Jurkat, Clone E6-1 (cell line): ENCODE measurements at regions not wholly inside any gene's neighbourhood (a gene's known extent, or its start where the extent isn't known, plus 50 kb on each side); places are given as distances from the start of the nearest gene placed in this dataset.
"Not testable (repeated sequence)": the region's sequence is repeated elsewhere in the genome, so short reads cannot be mapped to it uniquely, and the experiment has no call there.

Experiments
- DNase-seq: peaks from one replicate; pipeline ENCODE4 v3.0.0-alpha.2; 2011; ENCODE audit warnings: low read depth, low spot score
- H3K4me3 ChIP-seq: 2 replicates; pipeline ENCODE4 v1.5.1; 2011; ENCODE audit warnings: mild to moderate bottlenecking, low read length, control low read depth, moderate library complexity

DNA sequence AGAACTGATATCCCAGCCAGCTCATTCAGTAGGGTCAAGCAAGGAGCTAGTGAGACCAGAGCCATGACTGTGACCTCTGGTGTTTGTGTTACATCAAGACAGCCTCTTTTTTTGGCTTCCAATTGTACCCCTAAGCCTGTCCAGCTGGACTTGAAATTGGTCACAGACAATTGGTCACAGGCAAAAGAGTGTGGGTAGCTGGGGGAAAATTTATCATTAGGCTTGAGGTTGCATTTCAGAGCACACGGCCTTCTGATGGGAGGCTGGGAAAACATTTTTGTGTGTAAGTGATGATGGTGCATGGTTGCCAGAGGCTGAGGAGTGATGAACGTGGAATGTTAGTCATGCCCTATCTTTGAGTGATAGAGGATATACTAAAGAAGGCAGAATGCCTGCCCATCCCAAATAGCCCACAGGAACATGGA lies 285.1 kb upstream of the SLC14A2 start:
- H3K4me3 ChIP-seq = no peak overlapping the region
- no peak for DNase-seq

DNA sequence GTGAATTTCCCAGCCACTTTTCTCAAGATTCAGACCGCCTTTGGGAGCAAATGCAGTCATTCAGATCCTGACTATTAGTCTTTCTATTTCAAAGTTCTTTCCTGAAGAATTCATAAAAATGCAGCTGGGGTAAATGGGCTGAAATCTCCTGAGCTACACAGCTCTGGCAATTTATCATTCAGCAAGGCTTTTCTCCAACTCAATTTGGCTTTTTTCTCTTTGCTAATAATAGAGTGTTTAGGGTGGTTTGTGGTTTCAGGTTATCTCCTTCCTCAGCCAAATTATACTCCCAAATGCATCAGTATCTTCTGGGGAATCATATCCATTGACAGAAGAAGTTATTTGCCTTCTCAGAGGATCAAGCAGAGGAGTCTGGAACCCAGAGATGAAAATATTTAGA lies 282.4 kb upstream of the SLC14A2 start:
- no peak overlapping the region for H3K4me3 ChIP-seq
- DNase-seq = no peak

DNA sequence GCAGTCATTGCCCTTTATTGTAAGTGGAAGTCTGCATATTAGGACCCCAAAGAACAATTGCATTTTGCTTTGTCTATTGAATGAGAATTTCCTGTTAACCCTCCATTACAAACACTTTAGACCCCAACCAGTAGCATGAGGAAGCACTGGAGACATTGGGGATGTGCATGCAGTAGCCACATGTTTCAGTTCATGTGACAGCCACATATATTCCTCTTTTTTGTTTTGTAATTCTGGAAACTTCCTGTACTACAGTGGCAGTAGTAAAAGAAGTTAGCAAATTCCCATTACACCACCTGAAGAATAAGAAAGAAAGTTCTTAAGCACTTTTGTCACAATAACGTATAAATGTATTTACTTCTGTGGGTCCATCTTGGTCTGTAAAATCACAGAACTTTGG lies 281.1 kb upstream of the SLC14A2 start:
- H3K4me3 ChIP-seq = no peak overlapping the region
- no peak for DNase-seq

DNA sequence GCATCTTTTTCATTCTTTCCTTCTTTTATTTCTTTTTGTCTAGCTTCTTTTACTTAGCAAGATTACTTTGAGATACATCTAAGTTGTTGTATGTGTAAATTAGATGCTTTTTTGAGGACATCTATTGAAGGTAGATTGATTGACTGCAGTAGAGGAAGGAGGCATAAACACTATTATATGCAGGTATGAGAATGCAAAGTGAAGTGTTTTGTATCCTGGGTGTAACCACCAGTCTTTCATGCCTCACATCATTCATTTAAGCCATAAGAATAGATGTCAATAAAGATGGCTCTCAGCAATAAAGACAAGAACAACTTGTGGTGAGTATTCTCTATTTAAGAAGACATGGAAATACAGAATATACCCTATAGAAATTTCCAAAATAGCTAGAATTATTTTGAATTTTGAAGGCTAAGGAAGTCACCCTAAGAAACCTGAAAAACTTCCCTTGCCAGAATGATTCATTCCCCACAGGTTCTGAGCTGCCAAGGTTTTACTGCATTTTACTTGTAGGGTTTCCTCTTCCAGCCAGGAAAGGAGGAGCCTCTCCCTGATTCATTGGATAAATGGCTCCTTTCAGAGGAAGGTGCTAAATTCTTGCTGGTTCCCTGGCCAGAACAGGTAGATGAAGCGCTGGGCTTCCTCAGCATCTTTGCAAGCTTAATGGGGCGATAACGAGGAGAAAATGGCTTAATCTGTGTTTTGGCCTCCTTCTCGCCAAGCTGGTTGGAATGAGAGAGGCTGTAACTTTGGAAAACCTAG lies 279.8 kb upstream of the SLC14A2 start:
- H3K4me3 ChIP-seq = no peak overlapping the region
- DNase-seq = no peak

DNA sequence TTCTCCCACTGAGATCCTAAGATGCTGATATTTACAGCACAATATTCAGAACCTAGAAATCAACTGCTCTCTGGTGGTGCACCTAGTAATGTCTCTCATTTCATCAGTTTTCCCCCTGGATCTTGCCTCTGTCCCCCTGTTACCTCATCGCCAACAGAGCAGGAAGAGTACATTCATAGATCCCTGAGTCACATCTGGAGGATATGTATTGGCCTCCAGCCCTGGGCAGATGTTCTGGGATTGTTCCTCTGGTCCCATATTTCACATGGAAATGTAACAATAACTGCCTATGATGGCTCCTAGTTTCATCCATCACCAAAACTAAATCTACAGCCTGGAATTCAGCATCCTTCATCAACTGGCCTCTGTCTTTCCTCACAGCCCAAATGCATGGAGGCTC lies 278.8 kb upstream of the SLC14A2 start:
- no peak for DNase-seq

DNA sequence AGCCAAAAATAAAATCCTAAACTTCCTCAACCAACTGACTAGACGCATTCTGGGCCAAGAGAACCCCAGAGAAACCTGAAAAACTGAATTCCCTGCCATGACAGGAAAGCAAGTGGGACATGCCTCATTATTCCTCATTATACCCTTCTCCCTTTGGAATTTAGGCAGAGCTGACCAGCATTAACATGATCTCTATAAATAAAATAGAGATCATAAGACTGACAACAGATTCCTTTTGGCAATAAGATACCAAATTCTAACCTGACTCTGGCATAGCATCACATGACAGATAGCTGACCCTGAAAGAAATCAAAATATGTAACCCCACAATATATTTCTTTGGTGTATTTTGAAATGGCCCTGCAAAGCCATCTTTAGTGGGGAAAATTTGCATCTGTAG lies 277.8 kb upstream of the SLC14A2 start:
- H3K4me3 ChIP-seq = no peak overlapping the region
- no peak for DNase-seq

More for the DNA sequence above, 278.8 kb upstream of the SLC14A2 start:
- H3K4me3 ChIP-seq = no peak overlapping the region

DNA sequence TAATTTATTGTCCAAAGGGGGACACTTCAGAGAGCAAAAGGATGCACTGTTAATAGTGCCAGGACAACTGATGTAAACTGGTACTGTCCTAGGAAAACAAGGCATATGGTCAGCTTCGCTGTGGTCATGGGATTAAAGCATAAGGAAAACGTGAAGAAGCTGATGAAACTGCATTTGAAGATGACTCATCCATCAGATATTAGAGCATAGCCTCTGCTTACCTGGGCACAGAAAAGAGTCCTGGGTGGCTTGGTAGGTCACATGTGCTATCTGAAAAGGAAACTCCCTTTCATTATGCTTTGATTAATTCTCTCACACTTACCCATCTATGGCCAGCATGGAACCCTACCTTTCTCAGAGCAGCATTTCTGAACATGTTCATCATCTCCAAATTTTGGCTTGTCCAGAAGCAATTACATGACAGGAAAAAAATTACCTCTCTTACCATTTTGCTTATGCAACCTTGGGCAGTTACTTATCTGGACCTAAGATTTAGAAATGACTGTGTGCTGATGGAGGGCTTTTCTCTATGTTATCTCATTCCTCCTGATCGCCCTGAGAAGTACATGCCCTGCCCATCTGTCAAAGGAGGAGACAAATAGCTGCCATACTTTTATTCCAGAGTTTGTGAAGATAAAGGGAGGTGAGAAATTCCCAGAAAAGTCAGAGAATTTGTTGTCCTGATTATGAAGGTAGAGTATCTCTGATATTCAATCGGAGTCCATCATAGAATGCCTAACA lies 275.3 kb upstream of the SLC14A2 start:
- H3K4me3 ChIP-seq = no peak overlapping the region
- DNase-seq = no peak

GRCh38 chr18:45340884-45341283 lies 274.4 kb upstream of the SLC14A2 start:
- DNase-seq = no peak
- no peak overlapping the region for H3K4me3 ChIP-seq

GRCh38 chr18:45341454-45341853 lies 273.8 kb upstream of the SLC14A2 start:
- no peak for DNase-seq
- no peak overlapping the region for H3K4me3 ChIP-seq

- no peak for DNase-seq
- no peak overlapping the region for H3K4me3 ChIP-seq
Measured at GRCh38 chr18:45342166-45342565, 273.1 kb upstream of the SLC14A2 start.

DNA sequence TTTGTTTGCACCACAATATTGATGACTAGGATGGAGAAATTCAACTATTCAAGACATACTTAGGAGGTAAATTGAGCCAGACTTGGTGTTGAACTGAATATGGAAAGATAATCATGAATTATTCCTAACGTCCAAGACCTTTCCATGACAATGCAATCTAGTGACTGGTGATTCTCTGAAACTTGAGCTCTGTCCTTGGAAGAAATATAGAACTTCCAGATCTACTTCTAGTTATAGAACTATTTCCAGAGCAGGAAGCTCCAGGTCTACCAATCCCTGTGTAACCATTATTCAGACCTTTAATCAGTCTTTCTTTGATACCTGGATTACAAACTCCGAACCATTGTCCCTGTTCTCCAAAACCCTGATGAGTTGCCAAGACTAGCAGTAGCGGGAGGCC lies 272.6 kb upstream of the SLC14A2 start:
- no peak overlapping the region for H3K4me3 ChIP-seq

DNA sequence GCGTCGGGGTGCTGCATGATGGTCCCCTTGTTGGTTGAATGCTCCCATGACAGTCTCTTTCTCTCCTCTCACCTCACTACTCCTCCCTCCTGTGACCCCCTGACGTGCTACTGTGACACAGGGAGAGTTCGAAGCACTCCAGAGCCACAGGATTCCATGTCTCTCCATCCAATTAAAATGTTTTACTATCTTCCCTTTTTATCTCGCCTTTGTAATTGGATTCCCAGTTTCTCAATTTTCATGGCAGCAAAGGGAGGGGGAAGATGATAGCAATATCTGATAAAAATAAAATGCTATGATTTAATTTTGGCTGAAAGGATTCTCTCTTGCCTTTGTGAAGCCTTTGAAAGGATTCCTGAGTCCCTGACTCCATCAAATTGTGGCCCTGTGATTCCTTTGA lies 271.9 kb upstream of the SLC14A2 start:
- no peak for DNase-seq
- no peak overlapping the region for H3K4me3 ChIP-seq

More for the DNA sequence above, 272.6 kb upstream of the SLC14A2 start:
- no peak for DNase-seq

- H3K4me3 ChIP-seq, DNase-seq: not testable (repeated sequence)
Measured at GRCh38 chr18:45344680-45345079, 270.6 kb upstream of the SLC14A2 start.

- DNase-seq = no peak
- no peak overlapping the region for H3K4me3 ChIP-seq
Measured at GRCh38 chr18:45349019-45349418, 266.3 kb upstream of the SLC14A2 start.

GRCh38 chr18:45349467-45349866 lies 265.8 kb upstream of the SLC14A2 start:
- no peak for DNase-seq
- no peak overlapping the region for H3K4me3 ChIP-seq

DNA sequence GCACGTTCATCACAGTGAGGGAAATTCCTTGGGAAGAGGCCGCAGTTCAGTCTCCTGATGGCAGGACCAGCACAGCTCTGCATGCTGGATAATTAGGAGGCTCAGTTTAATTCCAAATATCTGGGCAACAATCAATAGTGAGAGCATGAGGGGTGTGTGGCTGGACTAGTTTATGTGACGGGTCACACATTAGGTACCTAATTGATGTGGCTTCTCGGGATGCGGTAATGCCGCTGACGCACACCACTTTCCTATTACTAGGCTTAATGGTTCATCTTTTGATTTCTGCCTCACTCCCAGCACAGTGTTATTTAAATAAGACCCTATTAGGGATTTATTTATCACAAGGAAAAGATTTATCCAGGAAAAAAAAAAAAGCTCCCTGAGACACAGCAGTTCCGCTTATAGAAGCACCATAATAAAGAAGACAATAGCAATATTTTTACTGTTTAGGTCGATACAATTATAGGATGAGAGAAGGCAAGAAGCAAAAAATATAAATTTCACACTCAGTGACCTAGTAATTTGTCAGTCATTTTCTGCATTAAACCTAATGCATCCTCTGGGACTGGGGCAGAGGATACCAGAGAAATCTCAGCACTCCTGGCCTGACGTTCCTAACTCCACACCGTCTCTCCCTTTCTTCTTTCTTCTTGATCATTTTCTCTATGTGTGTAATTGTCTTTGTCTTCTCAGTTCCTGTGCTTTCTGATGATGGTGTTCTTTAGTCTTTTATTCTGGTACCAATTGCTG lies 264.7 kb upstream of the SLC14A2 start:
- no peak overlapping the region for H3K4me3 ChIP-seq
- no peak for DNase-seq

DNA sequence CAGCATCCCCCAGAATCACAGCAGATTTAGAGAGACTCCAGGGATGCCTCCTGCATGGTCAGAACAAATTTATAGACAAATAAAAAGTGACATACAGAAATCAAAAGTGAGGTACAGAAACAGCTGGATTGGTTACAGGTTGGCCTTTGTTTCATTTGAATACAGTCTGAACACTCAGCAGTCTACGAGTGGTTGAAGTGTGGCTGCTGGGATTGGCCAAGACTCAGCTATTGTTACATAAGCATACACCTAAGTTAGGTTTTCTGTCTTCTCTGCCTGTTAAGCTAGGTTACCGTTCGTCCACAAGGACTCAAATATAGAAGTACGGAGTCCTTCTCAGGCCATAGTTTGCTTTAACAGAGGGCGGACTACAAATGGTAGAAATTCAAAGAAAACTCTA lies 262.4 kb upstream of the SLC14A2 start:
- H3K4me3 ChIP-seq = no peak overlapping the region
- DNase-seq = no peak

DNA sequence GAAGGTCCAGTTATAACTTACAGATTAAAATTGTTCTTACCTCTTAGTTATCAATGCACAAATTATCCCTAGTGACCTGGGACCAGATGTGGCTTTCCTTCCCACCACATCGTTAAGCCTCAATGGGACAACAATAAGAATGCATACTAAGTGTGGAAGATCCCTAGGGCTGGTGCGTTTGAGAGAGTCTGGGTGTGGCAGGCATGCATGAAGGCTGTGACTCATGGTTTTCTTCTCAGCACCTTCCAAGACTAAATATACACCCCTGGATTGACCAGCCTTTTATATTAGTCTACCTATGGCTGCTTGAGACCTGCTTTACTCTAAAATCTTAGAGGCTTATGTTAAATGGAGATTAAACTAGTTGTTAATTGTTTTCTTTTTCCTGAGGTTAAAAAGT lies 261.7 kb upstream of the SLC14A2 start:
- no peak for DNase-seq
- H3K4me3 ChIP-seq = no peak overlapping the region

GRCh38 chr18:45355944-45356520 lies 259.2 kb upstream of the SLC14A2 start:
- H3K4me3 ChIP-seq = no peak overlapping the region
- no peak for DNase-seq
